T47D (cell line): ENCODE measurements at regions not wholly inside any gene's neighbourhood (a gene's known extent, or its start where the extent isn't known, plus 50 kb on each side); places are given as distances from the start of the nearest gene placed in this dataset.
"Not testable (repeated sequence)": the region's sequence is repeated elsewhere in the genome, so short reads cannot be mapped to it uniquely, and the experiment has no call there.

Experiments used
- DNase-seq, 2 experiments: peaks; one replicate each; pipeline versions ENCODE4 v3.0.0 to v3.0.0-alpha.2; 2011 to 2012; ENCODE audit warnings: low read depth in 1 of 2, low spot score in 1 of 2
- JUND ChIP-seq: IDR thresholded peaks from 2 replicates; pipeline ENCODE4 v1.6.1; 2012; ENCODE audit warnings: low read depth
- in situ Hi-C: cut with HindIII; loops from 2 replicates; pipeline ENCODE4 v1.10.0; 2016; ENCODE audit warnings: low sequenced_read_pairs, low pct_unique_long_range_greater_than_20kb

DNA sequence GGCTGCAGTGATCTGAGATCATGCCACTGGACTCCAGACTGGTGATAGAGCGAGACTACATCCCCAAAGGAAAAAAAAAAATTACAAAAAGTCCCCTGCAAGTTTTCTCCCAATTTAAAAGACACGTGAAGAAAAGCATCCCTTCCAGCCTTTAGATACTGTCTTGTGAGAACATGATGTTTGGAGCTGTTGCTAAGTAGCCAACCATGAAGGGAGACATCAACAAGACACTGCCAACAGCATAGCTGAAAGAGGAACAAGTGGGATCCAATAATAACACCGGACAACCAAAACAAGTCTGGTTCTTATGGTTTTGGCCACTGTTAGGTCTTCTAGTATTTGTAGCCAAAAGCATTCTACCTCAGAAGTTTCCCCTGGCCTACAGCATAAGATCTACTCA is 118.9 kb upstream of the CCDC180 start:
- DNase-seq = no peak
- no peak for TF ChIP-seq JUND
- in situ Hi-C loops = no loop called here

DNA sequence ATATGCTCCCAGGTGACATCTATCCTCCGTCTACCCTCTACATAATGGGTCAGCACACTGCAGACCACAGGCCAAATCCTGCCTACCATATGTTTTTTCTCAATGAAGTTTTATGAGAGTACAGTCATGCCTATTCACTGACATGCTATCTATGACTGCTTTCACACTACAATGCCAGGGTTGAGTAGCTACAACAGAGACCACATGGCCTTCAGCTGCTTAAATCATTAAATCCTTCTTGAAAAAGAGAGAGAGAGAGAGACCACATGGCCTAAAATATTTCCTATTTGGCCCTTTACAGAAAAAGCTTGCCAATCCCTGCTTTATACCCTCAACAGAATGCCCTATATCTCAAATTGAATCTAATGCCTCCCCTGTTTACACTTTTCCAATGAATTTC is 119.8 kb upstream of the CCDC180 start:
- in situ Hi-C loops, DNase-seq: not testable (repeated sequence)

DNA sequence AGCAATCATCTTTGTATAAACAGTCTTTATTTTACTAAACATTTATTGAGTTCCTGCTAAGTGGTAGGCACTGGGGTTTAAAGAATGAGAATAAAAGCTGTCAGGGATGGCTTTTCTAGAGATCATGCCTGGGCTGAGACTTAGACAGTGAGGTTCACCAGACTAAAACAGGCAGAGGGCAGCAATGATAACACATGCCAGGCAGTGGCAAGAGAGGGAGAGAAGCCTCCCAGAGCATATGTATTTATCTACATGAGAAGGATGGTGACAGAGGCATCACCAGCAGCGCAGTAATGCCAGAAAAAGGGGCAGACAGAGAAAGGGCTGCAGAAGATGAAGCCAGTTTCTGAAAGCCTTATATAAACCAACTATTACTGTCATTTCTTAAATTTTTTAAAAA is 121.0 kb upstream of the CCDC180 start:
- no peak for DNase-seq
- in situ Hi-C loops = no loop called here
- TF ChIP-seq JUND = no peak

DNA sequence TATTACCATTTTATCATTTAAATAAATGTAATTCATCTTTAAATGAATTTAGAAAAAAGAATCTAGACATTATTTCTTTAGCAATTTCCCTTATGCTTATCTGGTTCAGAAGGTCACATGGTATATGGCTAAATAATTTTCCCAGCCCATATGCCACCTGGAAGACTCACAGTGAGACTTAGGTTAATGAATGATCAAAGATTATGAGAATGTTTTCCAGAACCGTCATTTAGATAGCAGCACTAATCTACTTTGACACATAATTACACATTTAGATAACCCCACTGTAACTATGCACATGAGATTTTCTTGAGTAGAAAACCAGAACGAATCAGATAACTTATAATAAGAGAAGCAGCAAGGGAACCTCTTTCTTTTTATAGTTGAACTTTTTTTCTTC is 124.9 kb upstream of the CCDC180 start:
- in situ Hi-C loops = not testable (repeated sequence)

DNA sequence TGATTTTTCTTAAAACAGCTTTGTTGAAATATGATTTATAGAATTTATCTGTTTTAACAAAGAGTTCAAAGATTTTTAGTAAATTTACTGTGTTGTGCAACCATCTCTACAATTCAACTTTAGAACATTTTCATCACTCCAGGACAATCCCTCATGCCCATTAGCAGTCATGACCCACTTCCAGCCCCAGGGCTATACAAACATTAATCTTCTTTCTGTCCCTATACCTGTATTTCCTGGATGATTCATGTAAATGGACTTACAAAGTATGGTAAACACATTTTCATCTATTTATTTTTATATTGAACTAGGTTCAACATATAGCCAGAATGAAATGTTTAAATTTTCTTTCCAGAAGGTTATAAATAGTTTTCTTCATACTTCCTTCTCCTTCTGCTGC is 127.8 kb upstream of the CCDC180 start:
- no peak for TF ChIP-seq JUND
- in situ Hi-C loops = no loop called here
- DNase-seq = peak in 1 of 2 experiments; percentile 29

More for the DNA sequence above, 124.9 kb upstream of the CCDC180 start:
- not testable (repeated sequence) for DNase-seq

DNA sequence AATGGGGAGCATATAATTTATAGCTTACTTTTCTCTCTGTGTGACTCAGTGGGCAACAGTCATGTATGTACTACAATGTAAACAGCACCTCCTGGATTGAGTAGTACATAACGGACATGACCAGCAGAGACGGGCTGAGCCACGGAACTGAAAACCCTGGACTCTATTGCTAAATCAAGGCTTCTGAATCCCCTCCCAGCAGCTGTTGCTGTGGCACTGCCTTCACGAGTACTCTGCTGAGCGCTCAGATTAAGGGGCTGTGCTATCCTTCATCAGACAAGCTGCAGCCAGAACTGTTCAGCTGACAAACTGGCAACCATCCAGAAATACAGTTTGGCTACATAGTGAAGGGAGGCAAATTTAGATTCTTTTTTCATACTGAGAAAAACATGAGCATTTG is 131.3 kb upstream of the CCDC180 start:
- in situ Hi-C loops = no loop called here
- DNase-seq = no peak
- no peak for TF ChIP-seq JUND

DNA sequence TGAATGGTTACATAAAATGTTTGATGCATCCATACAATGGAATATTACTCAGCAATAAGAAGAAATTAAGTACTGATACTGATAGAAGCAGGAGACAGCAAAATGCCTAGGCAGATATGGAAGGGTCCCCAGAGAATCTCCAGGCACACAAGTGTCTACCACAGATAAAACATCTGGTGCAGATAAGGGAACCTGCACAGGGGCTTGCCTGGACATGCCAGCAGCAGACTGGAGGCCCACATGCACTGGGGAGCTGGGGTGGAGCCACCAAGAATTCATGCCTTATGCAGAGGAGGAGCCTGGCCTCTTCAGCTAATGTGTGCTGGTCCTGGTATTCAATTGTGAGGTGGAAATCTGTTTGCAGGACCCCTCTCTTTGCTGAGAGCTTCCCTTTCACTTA is 129.2 kb upstream of the CTSV start:
- DNase-seq, in situ Hi-C loops: not testable (repeated sequence)

DNA sequence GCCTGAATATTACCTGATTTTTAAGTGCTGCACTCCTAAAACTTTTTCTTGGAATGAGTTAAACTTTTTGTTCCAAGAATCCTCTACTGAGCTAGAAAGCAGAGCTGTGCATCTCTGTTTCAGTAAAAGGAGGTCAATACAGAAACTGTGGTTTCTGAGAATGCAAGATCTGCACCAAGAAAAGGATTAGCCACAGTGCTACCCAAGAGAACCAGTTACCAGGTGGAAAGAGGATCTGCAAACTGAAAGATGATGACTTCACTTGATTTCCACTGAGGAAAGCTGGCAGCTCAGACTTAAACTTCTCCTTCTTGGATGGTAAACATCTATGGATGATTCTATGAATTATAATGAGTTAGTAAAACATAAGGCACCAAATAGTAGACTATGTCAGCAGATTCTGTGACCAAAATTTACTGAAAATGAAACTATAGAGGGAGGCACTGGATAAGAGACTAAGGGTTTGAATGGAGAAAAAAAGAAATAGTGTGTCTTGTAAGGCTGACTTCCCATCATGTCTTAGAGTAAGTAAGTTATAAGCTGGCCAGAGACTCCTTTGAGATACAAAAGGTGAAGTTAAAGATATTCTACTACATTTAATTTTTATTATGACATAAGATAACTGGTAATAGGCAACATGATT is 127.7 kb upstream of the CTSV start:
- in situ Hi-C loops, DNase-seq: not testable (repeated sequence)

DNA sequence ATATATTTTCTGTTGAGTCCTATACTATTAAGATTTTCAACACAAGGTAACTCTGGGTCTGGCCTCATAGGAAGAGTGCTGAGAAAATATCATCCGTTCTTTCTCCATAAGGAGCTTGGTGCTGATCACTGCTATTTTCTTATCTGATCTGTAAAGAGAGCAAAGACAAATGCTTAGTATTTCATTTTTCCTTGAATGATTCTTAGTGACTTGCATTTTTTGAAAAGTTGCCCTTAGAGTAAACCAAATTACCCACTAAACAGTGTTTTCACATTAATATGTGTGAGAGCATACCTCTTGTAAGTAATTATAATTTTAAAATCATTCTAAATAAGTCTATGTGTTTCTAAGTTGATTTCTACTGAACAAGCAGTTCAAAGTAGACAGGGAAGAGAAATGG is 121.3 kb upstream of the CTSV start:
- in situ Hi-C loops = no loop called here
- DNase-seq = no peak
- TF ChIP-seq JUND = no peak

DNA sequence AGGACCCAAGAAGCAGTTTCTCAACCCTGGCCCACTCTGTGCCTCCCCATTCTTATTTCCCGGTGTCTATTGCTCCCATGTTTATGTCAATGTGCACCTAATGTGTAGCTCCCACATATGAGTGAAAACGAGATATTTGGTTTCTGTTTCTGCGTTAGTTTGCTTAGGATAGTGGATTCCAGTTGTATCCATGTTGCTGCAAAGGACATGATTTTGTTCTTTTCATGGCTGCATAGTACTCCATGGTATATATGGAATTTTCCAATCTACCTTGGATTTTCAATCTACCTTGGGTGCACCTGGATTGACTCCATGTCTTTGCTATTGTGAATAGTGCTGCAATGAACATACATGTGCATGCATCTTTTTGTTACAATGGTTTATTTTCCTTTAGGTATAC is 119.8 kb upstream of the CTSV start:
- in situ Hi-C loops, DNase-seq: not testable (repeated sequence)

DNA sequence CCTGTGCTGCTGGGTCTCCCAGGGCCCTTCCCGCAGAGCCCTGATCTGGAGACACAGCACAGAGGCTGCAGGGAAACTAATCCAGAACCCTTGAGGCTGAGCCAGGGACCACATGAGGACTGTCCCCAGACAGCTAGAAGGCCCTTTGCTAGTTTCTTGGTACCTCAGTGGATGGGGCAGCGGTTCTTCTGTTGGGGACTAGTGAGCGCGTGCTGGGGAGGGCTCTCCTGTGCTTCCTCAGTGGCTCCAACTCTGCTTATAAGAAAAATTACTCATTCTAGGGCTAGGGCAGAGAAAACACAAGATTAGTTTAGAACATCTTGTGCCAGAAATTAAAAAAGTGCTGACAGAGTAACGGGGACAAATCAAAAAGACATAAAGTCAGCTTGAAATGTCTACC is 116.5 kb upstream of the CTSV start:
- DNase-seq, in situ Hi-C loops: not testable (repeated sequence)

DNA sequence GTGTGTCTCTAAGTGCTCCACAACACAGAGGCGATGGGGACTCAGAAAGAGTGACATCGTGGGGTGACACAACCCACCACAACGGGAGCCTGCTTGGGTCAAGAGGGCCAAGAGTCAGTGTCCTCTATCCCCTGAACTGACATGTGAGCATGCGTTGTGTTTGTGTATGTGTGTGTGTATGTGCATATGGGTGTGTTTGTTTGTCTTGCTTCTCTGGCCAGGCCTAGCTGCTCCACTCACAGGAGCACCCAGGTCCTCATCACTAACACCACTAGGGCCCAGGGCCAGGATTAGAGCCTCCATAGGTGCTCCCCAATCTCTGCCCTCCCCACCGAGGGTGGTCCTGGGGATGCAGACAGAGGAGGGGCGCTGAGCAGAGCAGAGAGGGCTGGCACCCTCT is 115.0 kb upstream of the CTSV start:
- TF ChIP-seq JUND = no peak

DNA sequence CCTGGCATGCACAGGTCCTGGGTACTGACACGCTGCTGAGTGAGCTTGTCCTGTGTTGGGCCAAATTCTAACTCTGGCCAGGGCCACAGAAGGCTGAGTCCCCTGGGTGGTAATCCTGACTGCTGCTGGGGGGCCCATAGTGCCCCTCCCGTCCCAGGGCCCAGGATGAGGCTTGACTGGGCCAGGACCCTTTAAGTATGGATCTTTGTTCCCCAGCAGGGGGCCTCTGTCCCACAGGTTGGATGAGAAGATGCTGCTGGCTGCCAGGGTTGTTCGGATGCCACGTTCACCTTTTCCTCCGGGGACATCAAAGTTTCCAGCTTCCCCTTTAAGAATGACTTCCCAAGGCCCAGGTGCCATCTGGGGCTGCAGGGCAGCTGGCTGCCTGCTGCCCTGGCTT is 114.2 kb upstream of the CTSV start:
- in situ Hi-C loops = not testable (repeated sequence)

More for the DNA sequence above, 115.0 kb upstream of the CTSV start:
- no peak for DNase-seq
- in situ Hi-C loops = no loop called here

DNA sequence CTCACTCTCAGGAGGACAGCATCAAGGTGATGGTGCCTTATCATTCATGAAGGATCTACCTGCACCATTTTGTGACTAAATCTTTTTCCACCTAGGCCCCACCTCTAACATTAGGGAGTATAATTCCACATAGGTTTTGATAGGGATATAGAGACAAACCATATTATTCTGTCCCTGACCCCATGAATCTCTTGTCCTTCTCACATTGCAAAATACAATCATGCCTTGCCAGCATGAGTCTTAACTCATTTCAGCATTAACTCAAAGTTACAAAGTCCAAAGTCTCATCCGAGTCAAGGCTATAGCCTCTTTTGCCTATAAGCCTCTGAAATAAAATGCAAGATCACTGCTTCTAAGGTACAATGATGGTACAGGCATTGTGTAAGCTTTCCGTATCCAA is 111.5 kb upstream of the CTSV start:
- DNase-seq, in situ Hi-C loops: not testable (repeated sequence)

More for the DNA sequence above, 114.2 kb upstream of the CTSV start:
- not testable (repeated sequence) for DNase-seq

DNA sequence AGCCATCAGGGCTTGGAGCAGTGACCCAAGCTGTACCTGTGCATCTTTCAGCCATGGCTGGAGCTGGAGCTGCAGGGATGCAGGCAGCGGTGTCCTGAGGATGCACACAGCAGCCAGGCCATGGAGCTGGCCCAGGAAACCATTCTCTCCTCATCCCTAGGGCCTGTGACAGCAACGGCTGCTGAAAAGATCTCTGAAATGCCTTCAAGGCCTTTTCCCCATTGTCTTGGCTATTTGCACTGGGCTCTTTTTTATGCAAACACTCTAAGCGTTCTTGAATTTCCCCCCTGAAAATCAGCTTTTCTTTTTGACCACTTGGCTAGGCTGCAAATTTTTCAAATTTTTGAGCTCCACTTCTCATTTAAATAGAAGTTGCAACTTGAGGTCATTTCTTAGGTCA is 109.5 kb upstream of the CTSV start:
- DNase-seq, in situ Hi-C loops: not testable (repeated sequence)

DNA sequence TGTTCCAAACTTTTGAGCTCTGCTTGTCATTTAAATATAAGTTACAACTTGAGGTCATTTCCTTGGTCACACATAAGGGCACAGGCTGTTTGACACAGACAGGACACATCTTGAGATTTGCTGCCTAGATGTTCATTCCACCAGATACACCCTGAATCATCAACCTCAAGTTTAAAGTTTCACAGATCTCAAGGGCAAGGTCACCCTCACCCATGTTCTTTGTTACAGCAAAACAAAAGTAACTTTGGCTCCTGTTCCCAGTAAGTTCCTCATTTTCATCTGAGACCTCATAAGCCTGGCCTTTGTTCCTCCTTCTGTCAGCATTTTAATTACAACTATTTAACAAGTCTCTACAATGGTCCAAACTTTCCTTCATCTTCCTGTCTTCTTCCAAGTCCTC is 106.7 kb upstream of the CTSV start:
- in situ Hi-C loops, DNase-seq: not testable (repeated sequence)
